H1 (cell line): ENCODE measurements at regions not wholly inside any gene's neighbourhood (a gene's known extent, or its start where the extent isn't known, plus 50 kb on each side); places are given as distances from the start of the nearest gene placed in this dataset.
"Not testable (repeated sequence)": the region's sequence is repeated elsewhere in the genome, so short reads cannot be mapped to it uniquely, and the experiment has no call there.

Experiments used
- CTCF ChIA-PET: fragments of 300-600 bp; sonication (Branson Sonifier 250); formaldehyde crosslinking; loops from one replicate; lab custom pipeline; 2021; ENCODE audit not compliant: partially characterized antibody; lab: Charles Lee
- POLR2A ChIA-PET: fragments of 300-600 bp; sonication (Branson Sonifier 250); formaldehyde crosslinking; loops from one replicate; lab custom pipeline; 2021; ENCODE audit warnings: inconsistent platforms; ENCODE audit not compliant: partially characterized antibody; lab: Charles Lee
- DNase-seq, 2 experiments: peaks; one replicate each; pipeline versions ENCODE4 v3.0.0 to v3.0.0-alpha.2; 2010 to 2022; ENCODE audit warnings: low spot score in 2 of 2, low read depth in 1 of 2, mixed read lengths in 1 of 2
- FAIRE-seq: peaks from 2 replicates; lab custom pipeline; 2011; peaks lifted over from hg19 to GRCh38; lab: Jason Lieb, UNC
- H2AFZ ChIP-seq: 2 replicates; pipeline ENCODE4 v1.8.1; 2012; ENCODE audit warnings: low read length, inconsistent platforms
- H2AK5ac ChIP-seq: 2 replicates; pipeline ENCODE4 v1.6.1; 2013; ENCODE audit warnings: low read depth, low read length
- H2BK120ac ChIP-seq: replicated peaks from 2 replicates; pipeline ENCODE3; 2013; ENCODE audit warnings: low read depth, low read length, inconsistent platforms
- H2BK12ac ChIP-seq: 2 replicates; pipeline ENCODE4 v1.6.1; 2013; ENCODE audit warnings: low read depth, low read length
- H2BK15ac ChIP-seq: 2 replicates; pipeline ENCODE4 v1.6.1; 2013; ENCODE audit warnings: low read length
- H2BK20ac ChIP-seq: 2 replicates; pipeline ENCODE4 v1.6.1; 2013; ENCODE audit warnings: low read length
- H2BK5ac ChIP-seq: 2 replicates; pipeline ENCODE4 v1.6.1; 2013; ENCODE audit warnings: low read depth, low read length
- H3K14ac ChIP-seq: 2 replicates; pipeline ENCODE4 v1.6.1; 2013; ENCODE audit warnings: inconsistent platforms; ENCODE audit not compliant: insufficient read length
- H3K18ac ChIP-seq: 2 replicates; pipeline ENCODE4 v1.6.1; 2013; ENCODE audit warnings: low read length; ENCODE audit errors: extremely low read depth
- H3K23ac ChIP-seq: 2 replicates; pipeline ENCODE4 v1.6.1; 2013; ENCODE audit warnings: inconsistent platforms; ENCODE audit not compliant: insufficient read length
- H3K23me2 ChIP-seq: 2 replicates; pipeline ENCODE4 v1.6.1; 2013; ENCODE audit warnings: low read depth, low read length
- H3K27ac ChIP-seq: 2 replicates; pipeline ENCODE4 v1.6.1; 2011; ENCODE audit warnings: low read depth, low read length, inconsistent platforms
- H3K27me3 ChIP-seq, 4 experiments: replicated peaks in 1 of 4; 1 replicate in 1 of 4; 2 replicates in 3 of 4; pipeline versions ENCODE4 v1.6.1 to v1.8.1; 2011 to 2013; ENCODE audit warnings: low read length in 3 of 4, mild to moderate bottlenecking in 3 of 4, inconsistent platforms in 2 of 4, mixed read lengths in 2 of 4, moderate library complexity in 1 of 4; ENCODE audit not compliant: control insufficient read depth in 3 of 4, insufficient read depth in 3 of 4; ENCODE audit errors: extremely low read depth in 1 of 4
- H3K36me3 ChIP-seq, 4 experiments: 2 replicates each; pipeline versions ENCODE4 v1.6.1 to v1.8.1; 2011 to 2013; ENCODE audit warnings: mild to moderate bottlenecking in 4 of 4, low read length in 3 of 4, moderate library complexity in 2 of 4, control low read depth in 1 of 4, inconsistent platforms in 1 of 4; ENCODE audit not compliant: insufficient read depth in 4 of 4, control insufficient read depth in 2 of 4
- H3K4ac ChIP-seq: replicated peaks from 2 replicates; pipeline ENCODE3; 2013; ENCODE audit warnings: low read length, low read depth, mixed read lengths, inconsistent platforms; ENCODE audit not compliant: insufficient read length
- H3K4me1 ChIP-seq, 4 experiments: replicated peaks in 1 of 4; 1 replicate in 1 of 4; 2 replicates in 3 of 4; pipeline versions ENCODE4 v1.6.1 to v1.8.1; 2011 to 2013; ENCODE audit warnings: low read length in 3 of 4, inconsistent platforms in 2 of 4, mixed read lengths in 1 of 4; ENCODE audit not compliant: insufficient read depth in 4 of 4, control insufficient read depth in 3 of 4
- H3K4me2 ChIP-seq, 2 experiments: 2 replicates each; pipeline versions ENCODE4 v1.6.1 to v1.8.1; 2011 to 2013; ENCODE audit warnings: low read depth in 2 of 2, low read length in 2 of 2, control low read depth in 1 of 2, inconsistent platforms in 1 of 2, mild to moderate bottlenecking in 1 of 2; ENCODE audit not compliant: insufficient read depth in 1 of 2
- H3K4me3 ChIP-seq, 4 experiments: fragments of 200-600, 300-600 bp in 1 of 4; sonication (generic), shearing (Covaris generic), sonication (Bioruptor Twin) in 1 of 4; 2 replicates each; pipeline versions ENCODE4 v1.5.1 to v1.8.1; 2011 to 2016; ENCODE audit warnings: low read length in 4 of 4, low read depth in 3 of 4, control low read depth in 2 of 4, inconsistent platforms in 2 of 4, mild to moderate bottlenecking in 2 of 4, mixed read lengths in 1 of 4, moderate library complexity in 1 of 4; ENCODE audit not compliant: insufficient read depth in 2 of 4; ENCODE audit errors: extremely low read depth in 1 of 4
- H3K56ac ChIP-seq: replicated peaks from 2 replicates; pipeline ENCODE3; 2013; ENCODE audit warnings: low read depth, mild to moderate bottlenecking, mixed read lengths, low read length, inconsistent platforms; ENCODE audit not compliant: insufficient read length
- H3K79me1 ChIP-seq: 2 replicates; pipeline ENCODE4 v1.6.1; 2013; ENCODE audit warnings: low read depth, low read length, control low read depth
- H3K79me2 ChIP-seq, 2 experiments: 2 replicates each; pipeline versions ENCODE4 v1.6.1 to v1.8.1; 2012 to 2013; ENCODE audit warnings: low read length in 2 of 2, mild to moderate bottlenecking in 2 of 2, inconsistent platforms in 1 of 2; ENCODE audit not compliant: insufficient read depth in 2 of 2, control insufficient read depth in 1 of 2
- H3K9ac ChIP-seq, 4 experiments: replicated peaks in 1 of 4; 1 replicate in 1 of 4; 2 replicates in 3 of 4; pipeline versions ENCODE4 v1.6.1 to v1.8.1; 2011 to 2013; ENCODE audit warnings: low read depth in 3 of 4, low read length in 3 of 4, control low read depth in 2 of 4, mild to moderate bottlenecking in 2 of 4, moderate library complexity in 2 of 4, inconsistent platforms in 1 of 4; ENCODE audit errors: extremely low read depth in 1 of 4
- H3K9me3 ChIP-seq, 2 experiments: 2 replicates each; pipeline versions ENCODE4 v1.6.1 to v1.8.1; 2012 to 2013; ENCODE audit warnings: mild to moderate bottlenecking in 2 of 2, moderate library complexity in 2 of 2, control low read depth in 1 of 2, inconsistent platforms in 1 of 2, low read depth in 1 of 2, low read length in 1 of 2, mixed read lengths in 1 of 2; ENCODE audit not compliant: insufficient read depth in 2 of 2
- H4K20me1 ChIP-seq, 2 experiments: replicated peaks in 1 of 2; 2 replicates each; pipeline versions ENCODE3 to v1.8.1; 2011 to 2013; ENCODE audit warnings: inconsistent platforms in 2 of 2, low read length in 2 of 2, mild to moderate bottlenecking in 1 of 2; ENCODE audit not compliant: insufficient read depth in 2 of 2, control insufficient read depth in 1 of 2
- H4K5ac ChIP-seq: 2 replicates; pipeline ENCODE4 v1.6.1; 2013; ENCODE audit warnings: low read length, low read depth, mixed read lengths, inconsistent platforms; ENCODE audit not compliant: insufficient read length
- H4K8ac ChIP-seq: 2 replicates; pipeline ENCODE4 v1.8.0; 2013; ENCODE audit warnings: mild to moderate bottlenecking, moderate library complexity, low read length, inconsistent platforms; ENCODE audit not compliant: insufficient read depth; ENCODE audit errors: extremely low read depth
- H4K91ac ChIP-seq: replicated peaks from 2 replicates; pipeline ENCODE3; 2013; ENCODE audit warnings: low read length, mixed read lengths, inconsistent platforms; ENCODE audit not compliant: insufficient read length
- WGBS, 2 experiments: shearing (Covaris generic) in 1 of 2; methylation state at CpG; one replicate each; pipeline versions ENCODE4 v1.1.6 to v1.1.7; 2013 to 2015; ENCODE audit warnings: low lambda C conversion rate in 2 of 2, mixed read lengths in 2 of 2, inconsistent platforms in 1 of 2, low coverage in 1 of 2, missing lambda C conversion rate in 1 of 2; ENCODE audit not compliant: insufficient replicate concordance in 2 of 2, insufficient coverage in 1 of 2, insufficient read length in 1 of 2; ENCODE audit errors: extremely low coverage in 1 of 2, missing lambda C conversion rate in 1 of 2; 5-methylcytosine and 5-hydroxymethylcytosine counted together

DNA sequence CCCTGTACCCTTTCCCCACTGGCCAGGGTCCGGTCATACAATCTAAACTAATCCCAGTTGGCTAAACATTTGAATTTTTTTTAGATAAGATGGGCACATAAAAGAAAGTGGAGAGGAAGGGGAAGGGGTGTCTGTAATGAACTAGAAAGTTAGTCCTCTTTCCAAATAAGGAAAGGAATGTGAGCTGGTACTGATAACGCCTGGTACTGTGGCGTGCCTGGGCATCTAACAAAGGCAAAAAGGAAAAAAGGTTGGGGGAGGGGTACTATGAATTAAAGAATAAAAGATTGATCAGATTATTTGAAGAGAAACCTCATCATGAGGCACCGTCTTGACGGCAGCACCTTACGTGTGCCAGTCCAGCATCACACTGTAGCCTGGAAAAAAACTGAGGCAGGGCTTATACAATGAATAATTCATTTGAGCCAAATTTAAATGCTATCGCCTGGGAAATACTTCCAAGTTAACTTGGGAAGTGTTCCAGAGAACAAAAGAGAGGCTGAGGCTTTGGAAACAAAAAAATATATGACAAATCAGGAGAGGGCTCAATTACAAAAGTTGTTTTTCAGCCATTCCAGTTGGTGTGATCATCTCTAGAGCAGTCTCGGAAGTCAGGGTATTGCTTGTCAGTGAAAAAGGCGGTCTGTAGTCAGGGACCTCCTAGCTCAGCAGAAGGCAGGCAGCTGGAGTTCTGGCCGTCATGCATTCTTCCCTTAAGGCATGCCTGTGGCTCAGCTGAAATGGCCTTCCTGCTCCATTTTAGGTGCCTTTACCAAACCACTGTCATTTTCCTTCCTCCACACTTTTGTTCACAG, 103.9 kb upstream of the MTLN start:
- H4K5ac ChIP-seq, H3K79me1 ChIP-seq, H3K4me1 ChIP-seq, H2BK15ac ChIP-seq, H3K27ac ChIP-seq, H3K23me2 ChIP-seq, H3K4me3 ChIP-seq, H3K79me2 ChIP-seq, POLR2A ChIA-PET, H3K9ac ChIP-seq, H3K9me3 ChIP-seq, H3K18ac ChIP-seq, CTCF ChIA-PET, H2BK120ac ChIP-seq, H3K23ac ChIP-seq, H3K56ac ChIP-seq, H3K4me2 ChIP-seq, H4K91ac ChIP-seq, H2BK20ac ChIP-seq, H2AFZ ChIP-seq, H2BK12ac ChIP-seq, H3K4ac ChIP-seq, H3K14ac ChIP-seq, H4K20me1 ChIP-seq, H2BK5ac ChIP-seq, H2AK5ac ChIP-seq, DNase-seq, H4K8ac ChIP-seq, H3K27me3 ChIP-seq, H3K36me3 ChIP-seq: not testable (repeated sequence)
- no CpG with 5 or more reads among the region's 10 CpGs for WGBS, 2 experiments
- peak; percentile 48 for FAIRE-seq
